AG04449 (cell line): ENCODE measurements at regions not wholly inside any gene's neighbourhood (a gene's known extent, or its start where the extent isn't known, plus 50 kb on each side); places are given as distances from the start of the nearest gene placed in this dataset.

Experiments used
- CTCF ChIA-PET: fragments of 350-600 bp; formaldehyde crosslinking; extraction: SDS; loops from one replicate; lab custom pipeline; 2021; ENCODE audit warnings: antibody characterized with exemption; lab: Yijun Ruan, JAX
- POLR2A ChIA-PET: fragments of 400-600, 350-600 bp; formaldehyde crosslinking; extraction: SDS; loops from one replicate; lab custom pipeline; 2020; ENCODE audit warnings: antibody characterized with exemption, inconsistent platforms; lab: Yijun Ruan, JAX
- DNase-seq: peaks from one replicate; pipeline ENCODE4 v3.0.0-alpha.2; 2010; ENCODE audit warnings: low read depth, low spot score
- H3K4me3 ChIP-seq: 2 replicates; pipeline ENCODE4 v1.5.1; 2011; ENCODE audit warnings: low read depth, mild to moderate bottlenecking, control low read depth, low read length
- TF ChIP-seq, protein P1 (sequence below): IDR thresholded peaks from one replicate; pipeline ENCODE4 v1.5.1; 2011; ENCODE audit warnings: mild to moderate bottlenecking, moderate library complexity, low read length, control low read depth, inconsistent platforms; ENCODE audit not compliant: insufficient read depth; ENCODE audit errors: missing control alignments

GRCh38 chr16:77591347-77591746 lies 131.0 kb upstream of the NUDT7 start:
- TF ChIP-seq, protein P1, sequence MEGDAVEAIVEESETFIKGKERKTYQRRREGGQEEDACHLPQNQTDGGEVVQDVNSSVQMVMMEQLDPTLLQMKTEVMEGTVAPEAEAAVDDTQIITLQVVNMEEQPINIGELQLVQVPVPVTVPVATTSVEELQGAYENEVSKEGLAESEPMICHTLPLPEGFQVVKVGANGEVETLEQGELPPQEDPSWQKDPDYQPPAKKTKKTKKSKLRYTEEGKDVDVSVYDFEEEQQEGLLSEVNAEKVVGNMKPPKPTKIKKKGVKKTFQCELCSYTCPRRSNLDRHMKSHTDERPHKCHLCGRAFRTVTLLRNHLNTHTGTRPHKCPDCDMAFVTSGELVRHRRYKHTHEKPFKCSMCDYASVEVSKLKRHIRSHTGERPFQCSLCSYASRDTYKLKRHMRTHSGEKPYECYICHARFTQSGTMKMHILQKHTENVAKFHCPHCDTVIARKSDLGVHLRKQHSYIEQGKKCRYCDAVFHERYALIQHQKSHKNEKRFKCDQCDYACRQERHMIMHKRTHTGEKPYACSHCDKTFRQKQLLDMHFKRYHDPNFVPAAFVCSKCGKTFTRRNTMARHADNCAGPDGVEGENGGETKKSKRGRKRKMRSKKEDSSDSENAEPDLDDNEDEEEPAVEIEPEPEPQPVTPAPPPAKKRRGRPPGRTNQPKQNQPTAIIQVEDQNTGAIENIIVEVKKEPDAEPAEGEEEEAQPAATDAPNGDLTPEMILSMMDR, result no peak
- DNase-seq, result no peak
- no peak overlapping the region for H3K4me3 ChIP-seq
- ChIA-PET CTCF (interaction anchor here (1.2 to 12.7 kb wide), 3 partner anchors 7 to 357 kb away, joined by 3 to 520 read pairs (median 41); no protein-coding TSS in a partner anchor), POLR2A (no interaction called here)

GRCh38 chr16:77592021-77592420 lies 130.3 kb upstream of the NUDT7 start:
- TF ChIP-seq, protein P1, result no peak
- H3K4me3 ChIP-seq, result no peak overlapping the region
- CTCF ChIA-PET, result interaction anchor here (1.2 to 5.7 kb wide), 3 partner anchors 8 to 356 kb away, joined by 3 to 41 read pairs (median 12); no protein-coding TSS in a partner anchor
- no peak for DNase-seq
- POLR2A ChIA-PET, result no interaction called here

GRCh38 chr16:77594057-77594456 lies 128.3 kb upstream of the NUDT7 start:
- DNase-seq, result no peak
- TF ChIP-seq, protein P1, result no peak
- POLR2A ChIA-PET, result no interaction called here
- CTCF ChIA-PET, result interaction anchor here (2.8 to 5.7 kb wide), 2 partner anchors 10 to 358 kb away, joined by 12 to 41 read pairs; no protein-coding TSS in a partner anchor
- H3K4me3 ChIP-seq, result no peak overlapping the region

- no peak overlapping the region for H3K4me3 ChIP-seq
- no peak for DNase-seq
- TF ChIP-seq, protein P1, result no peak
- ChIA-PET CTCF (interaction anchor here (0.6 to 5.7 kb wide), 4 partner anchors 11 to 377 kb away, joined by 3 to 41 read pairs (median 8); no protein-coding TSS in a partner anchor), POLR2A (no interaction called here)
Observed at GRCh38 chr16:77594799-77595596, 127.3 kb upstream of the NUDT7 start.

- DNase-seq, result no peak
- H3K4me3 ChIP-seq, result no peak overlapping the region
- ChIA-PET POLR2A (no interaction called here), CTCF (interaction anchor here (1.4 to 5.7 kb wide), 2 partner anchors 12 to 376 kb away, joined by 3 to 41 read pairs; no protein-coding TSS in a partner anchor)
- TF ChIP-seq, protein P1, result no peak
Observed at GRCh38 chr16:77596261-77596660, 126.1 kb upstream of the NUDT7 start.

DNA sequence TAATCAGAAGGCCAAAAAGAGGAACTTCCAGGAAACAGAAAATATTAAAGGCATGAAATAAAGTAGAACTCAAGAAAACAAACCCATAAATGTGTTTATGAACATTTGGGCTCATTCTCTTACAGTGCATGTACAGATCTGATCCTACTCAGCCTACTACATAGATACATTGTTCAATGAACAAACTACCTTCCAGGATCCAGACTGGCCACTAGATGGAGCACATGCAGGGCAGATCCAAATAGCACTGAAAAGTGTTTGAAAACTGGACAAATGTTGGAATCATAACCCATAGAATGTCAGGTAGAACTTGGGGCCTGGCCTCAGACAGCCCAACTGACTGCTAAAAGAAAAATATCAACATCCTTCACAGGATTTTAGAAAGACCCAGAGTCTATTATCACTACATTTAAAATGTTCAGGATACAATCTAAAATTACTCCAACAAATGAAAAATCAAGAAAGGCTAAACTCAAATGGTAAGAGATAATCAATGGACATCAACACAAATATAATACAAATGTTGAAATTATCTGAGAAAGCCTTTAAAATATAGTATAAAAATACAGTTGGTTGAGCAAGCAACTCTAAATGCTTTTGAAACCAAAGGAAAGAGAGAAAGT lies 122.4 kb upstream of the NUDT7 start:
- ChIA-PET POLR2A (no interaction called here), CTCF (interaction anchor here (0.9 to 2.5 kb wide), 5 partner anchors 55 to 403 kb away, joined by 3 to 8 read pairs (median 4); no protein-coding TSS in a partner anchor)
- TF ChIP-seq, protein P1, result peak; percentile 64
- DNase-seq, result no peak
- no peak overlapping the region for H3K4me3 ChIP-seq
